ENCODE measurements at regions not wholly inside any gene's neighbourhood (a gene's known extent, or its start where the extent isn't known, plus 50 kb on each side); places are given as distances from the start of the nearest gene placed in this dataset.

GRCh38 chr14:38791862-38792261 is 311.2 kb downstream of the SEC23A start:
- no peak for TF ChIP-seq EZH2phosphoT487 (IDR thresholded peaks at IDR 0.05; ENCODE audit: insufficient read depth, low read depth)
- no peak for TF ChIP-seq EZH2 (IDR thresholded peaks at IDR 0.05; ENCODE audit: insufficient read depth, poor library complexity, severe bottlenecking)

All from GM23248 (cell line).